CD4-positive, alpha-beta T cell treated with Interleukin-17A for 1 hour (primary cell): ENCODE measurements at regions not wholly inside any gene's neighbourhood (a gene's known extent, or its start where the extent isn't known, plus 50 kb on each side); places are given as distances from the start of the nearest gene placed in this dataset.
"Not testable (repeated sequence)": the region's sequence is repeated elsewhere in the genome, so short reads cannot be mapped to it uniquely, and the experiment has no call there.

Experiments
- DNase-seq: peaks from one replicate; pipeline ENCODE4 v3.0.0-alpha.2; 2020

DNA sequence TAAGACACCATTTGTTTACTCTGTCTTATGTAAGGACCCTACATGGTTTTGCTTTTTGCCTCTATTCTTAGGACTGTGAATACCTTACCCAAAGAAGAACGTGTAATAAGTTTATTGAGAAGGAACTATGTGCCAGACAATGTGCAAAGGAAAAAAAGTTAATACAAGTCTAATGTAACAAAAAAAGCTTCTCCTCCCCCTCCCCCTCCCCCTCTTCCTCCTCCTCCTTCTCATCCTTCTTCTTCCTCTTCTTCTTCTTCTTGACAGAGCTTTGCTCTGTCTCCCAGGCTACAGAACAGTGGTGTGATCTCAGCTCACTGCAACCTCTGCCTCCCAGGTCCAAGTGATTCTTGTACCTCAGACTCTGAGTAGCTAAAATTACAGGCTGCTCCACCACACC, 50.9 kb upstream of the MITF start:
- DNase-seq = no peak

DNA sequence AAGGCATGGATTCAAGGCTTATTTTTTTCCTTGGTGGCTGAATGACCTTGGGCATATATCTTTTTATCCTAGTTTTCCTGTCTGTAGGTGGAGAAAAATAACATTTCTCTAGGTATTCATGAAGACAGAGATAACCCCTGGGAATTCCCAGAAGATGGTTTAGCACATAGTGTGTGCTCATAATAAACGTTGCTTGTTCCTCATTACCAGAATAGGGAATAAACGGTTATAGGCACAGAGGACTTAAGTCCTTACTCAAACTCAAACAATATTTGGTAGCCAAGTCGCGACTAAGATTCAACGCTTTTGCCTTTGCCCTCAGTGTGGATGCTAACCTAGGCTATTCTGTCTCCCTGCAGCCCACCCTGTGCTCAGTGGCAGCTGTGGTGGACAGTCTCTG, 51.6 kb upstream of the MITF start:
- no peak for DNase-seq

DNA sequence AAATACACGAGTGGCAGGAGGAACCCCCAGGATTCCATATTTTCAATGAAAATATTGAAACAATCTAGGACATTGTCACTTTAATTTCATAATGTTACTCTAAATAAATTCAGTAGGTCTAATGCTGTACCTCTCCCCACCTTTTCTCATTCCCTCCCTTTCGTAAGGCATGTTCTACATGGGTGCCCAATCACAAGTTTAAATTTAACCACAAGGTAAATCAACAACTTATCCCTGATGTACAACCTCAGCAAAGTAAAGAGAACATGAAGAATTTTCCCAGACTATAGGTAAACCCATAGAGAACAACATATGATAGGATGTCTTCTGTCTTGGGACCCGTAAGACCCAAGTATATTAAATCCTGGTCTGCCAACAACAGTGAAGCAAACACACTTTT, 53.2 kb upstream of the MITF start:
- no peak for DNase-seq

DNA sequence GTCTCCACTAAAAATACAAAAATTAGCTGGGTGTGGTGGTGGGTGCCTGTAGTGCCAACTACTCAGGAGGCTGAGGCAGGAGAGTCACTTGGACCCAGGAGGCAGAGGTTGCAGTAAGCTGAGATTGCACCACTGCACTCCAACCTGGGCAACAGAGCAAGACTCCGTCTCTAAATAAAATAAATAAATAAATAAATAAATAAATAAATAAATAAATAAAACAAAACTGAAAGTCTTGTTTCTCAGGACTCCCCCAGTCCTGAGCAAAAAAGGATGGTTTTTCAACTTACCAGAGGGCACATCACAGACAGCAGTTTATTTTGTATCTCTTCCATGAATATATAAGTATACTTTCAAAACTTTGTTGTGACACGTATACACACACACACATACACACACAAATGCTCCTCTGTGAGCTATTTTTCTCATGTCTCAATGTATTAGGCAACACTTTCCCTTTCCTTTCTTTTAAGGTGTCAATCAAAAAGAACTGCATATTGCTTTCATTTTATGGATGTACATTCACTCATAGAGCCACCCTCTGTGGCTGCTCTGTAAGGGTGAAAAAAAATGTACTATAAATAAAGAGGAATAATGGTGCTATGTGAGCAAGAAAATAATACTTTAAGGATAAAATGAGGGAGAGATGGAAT, 54.8 kb upstream of the MITF start:
- no peak for DNase-seq

DNA sequence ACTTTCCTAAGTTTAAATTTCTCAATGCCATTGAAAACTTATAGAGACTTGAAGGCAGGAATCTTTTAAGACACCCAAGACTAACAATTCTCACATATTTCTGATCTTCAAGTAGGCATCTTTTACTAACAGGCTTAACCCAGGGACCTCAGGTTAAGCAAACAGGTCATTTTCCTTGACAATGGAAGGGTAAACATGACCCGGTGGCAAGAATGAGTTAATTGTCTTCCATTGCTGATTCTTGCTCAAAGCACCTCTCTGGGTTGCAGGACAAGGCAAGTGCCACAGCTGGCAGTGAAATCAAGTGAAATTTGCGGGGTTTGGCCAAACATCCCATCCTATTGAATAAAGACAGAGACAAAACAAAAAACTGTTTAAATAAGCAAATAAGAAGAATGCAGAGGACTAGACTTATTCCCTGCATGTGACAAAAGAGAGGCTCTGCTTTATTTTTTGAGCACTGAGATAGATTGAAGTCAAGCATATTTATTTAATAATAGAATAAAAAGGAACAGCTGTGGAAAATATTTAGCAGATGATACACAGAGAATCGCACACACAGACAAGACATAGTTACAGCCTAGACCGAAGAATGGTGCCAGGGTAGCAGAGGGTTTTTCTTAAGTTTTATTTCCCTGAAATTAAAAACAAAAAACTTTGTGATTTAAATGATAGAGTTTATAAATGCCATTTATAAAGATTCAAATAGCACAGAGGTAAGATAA, 56.0 kb upstream of the MITF start:
- no peak for DNase-seq

DNA sequence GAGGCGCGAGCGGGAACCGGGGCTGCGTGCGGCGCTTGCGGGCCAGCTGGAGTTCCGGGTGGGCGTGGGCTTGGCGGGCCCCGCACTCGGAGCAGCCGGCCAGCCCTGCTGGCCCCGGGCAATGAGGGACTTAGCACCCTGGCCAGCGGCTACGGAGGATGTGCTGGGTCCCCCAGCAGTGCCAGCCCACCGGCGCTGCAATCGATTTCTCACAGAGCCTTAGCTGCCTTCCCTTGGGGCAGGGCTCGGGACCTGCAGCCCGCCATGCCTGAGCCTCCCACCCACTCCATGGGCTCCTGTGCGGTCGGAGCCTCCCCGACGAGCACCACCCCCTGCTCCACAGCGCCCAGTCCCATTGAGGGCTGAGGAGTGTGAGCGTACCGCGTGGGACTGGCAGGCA, 61.8 kb upstream of the MITF start:
- DNase-seq = not testable (repeated sequence)

DNA sequence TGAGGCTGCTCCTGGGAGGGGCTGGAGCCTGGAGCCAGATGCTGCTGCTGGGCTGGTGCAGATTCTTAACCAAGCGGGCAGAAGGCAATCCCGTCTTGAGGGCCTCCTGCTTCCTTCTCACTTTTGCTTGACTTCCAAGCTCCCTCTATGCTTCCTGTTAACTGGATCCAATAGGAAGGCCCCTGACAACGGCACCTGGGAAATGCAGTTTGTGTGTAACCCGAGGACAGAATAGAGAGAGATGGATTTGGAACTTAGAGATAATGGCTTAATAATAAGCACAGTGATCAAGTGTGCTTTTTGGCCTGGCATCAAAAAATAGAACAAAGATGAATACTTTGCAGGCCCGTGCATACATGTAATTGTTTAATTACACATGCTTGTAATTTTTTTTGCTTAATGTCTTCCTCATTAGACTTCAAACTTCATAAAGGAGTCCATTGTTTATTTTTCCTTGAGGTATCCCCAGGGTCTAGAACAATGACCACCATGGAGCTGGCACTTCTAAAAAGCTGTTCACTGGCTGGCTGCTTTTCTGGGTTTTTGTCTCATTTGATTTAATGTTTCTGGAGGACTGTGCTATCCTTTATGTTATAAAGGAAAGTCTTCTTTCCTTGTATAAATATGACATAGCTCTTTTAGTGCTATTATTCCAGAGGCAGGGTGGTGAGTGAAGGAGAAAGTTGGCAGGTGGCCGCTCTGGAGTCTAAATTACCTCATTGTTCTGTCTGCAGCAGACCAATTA, 63.3 kb upstream of the MITF start:
- DNase-seq = no peak

DNA sequence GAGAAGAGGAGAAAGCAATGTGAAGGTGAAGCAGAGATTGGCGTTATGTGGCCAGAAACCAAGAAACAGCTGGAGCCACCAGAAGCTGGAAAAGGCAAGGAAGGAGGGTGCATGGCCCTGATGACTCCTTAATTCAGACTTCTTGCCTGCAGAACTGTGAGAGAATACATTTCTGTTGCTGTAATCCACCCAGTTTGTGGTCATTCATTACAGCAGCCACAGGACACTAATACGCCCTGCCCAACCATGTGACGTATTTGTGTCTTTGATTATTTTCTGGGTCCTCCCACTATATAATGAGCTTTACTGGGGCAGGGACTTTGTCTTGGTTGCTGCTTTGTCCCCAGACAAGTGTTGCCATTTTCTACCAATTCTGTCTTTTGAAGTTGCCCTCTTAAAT, 64.5 kb upstream of the MITF start:
- no peak for DNase-seq

DNA sequence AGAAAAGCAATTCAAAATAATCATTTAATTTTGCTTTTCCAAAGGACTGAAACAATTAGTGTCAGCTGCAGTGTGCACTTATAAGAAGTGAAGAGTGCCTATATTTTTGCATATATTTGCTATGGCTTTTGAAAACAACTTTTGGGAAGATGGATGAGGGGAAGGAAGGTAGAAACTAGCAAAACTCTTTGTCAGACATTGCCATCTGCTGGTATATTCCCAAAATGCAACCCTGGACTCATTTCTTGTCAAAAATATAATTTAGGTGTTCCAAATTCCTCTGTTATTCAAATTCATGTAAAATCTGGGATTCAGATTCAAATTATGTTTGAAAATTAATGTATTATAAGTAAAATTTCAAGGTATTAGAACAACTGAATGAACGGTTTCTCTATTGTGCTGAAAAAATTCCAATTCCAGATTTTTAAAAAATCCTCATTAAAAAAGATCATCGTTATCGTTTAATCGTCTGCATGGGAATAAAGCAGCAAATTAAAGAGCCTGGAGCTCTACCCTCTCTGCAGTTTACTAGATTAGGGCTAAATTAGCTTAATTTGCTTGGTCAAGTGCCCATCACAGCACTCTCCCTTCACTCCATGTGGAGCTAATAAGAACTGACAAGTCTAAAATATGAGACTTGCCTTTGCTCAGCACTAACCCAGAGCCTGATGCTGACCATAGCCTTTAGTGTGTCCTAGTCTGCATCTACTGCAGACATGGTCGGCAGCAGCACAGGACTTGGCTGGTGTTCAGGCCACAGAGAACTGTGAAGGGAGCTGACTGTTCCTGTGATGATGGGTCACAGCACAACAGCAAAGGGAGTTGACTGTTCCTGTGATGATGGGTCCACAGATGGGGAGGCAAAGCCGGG, 67.9 kb upstream of the MITF start:
- DNase-seq = peak; percentile 7

DNA sequence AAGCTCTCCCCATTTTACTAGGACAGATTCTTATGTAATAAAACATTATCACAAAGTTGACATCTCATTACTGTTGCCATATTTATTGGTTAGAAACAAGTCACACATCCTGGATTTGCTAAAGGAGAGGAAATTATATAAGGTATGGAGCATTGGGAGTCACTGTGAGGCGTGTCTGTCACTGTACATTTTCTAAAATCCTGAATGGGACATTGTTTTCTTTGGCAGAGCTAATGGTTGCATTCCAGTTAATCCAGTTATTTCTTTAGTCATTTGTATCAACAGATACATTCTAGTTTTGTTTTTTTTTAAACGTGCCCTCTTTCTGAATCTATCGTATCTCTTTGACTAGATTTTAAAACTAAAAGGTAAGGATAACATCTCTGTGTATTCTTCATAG, 70.2 kb upstream of the MITF start:
- DNase-seq = no peak

DNA sequence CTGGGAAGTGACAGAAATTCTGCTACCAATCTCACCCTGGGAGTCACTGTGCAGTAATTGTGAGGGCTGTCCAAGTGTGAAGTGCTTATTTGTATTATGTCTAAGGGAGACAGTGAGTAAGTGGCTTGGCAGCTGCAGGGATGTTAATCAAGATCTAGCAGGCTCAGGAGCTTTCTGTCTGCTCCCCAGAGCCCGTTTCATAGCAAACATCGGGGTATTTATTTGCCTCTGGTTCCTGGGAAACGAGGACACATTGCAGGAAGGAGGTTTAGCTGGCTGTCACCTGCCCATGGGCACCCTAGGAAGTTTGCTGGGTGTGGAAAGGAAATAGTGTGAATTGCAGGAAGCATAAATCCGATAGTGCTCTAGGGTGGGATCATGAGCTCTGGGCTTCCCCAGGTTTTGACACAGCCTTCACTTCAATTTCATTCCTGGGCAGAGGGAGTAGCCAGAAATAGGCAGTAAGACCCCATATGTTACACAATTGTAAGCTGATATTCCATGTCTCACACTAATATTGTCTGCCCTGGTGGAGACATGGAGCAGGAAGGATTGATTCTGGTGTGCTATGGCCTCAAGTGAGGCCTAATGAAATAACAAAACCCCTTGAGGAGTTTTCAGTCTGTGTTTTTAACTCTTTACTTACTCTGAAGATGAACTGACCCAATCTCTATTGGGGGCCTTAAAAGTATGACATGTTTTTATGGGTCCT, 74.1 kb upstream of the MITF start:
- DNase-seq = no peak

DNA sequence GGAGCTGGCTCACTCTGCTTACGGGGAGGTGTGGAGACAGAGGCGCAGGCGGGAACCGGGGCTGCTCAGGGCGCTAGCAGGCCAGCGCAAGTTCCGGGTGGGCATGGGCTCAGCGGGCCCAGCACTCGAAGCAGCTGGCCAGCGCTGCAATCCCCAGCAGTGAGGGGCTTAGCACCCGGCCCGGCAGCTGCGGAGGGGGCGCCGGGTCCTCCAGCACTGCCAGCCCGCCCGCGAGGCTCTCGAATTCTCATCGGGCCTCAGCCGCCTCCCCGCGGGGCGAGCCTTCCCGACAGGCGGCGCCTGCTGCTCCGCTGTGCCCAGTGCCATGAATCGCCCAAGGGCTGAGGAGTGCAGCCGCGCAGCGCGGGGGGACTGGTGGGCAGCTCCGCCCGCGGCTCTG, 78.6 kb upstream of the MITF start:
- no peak for DNase-seq

DNA sequence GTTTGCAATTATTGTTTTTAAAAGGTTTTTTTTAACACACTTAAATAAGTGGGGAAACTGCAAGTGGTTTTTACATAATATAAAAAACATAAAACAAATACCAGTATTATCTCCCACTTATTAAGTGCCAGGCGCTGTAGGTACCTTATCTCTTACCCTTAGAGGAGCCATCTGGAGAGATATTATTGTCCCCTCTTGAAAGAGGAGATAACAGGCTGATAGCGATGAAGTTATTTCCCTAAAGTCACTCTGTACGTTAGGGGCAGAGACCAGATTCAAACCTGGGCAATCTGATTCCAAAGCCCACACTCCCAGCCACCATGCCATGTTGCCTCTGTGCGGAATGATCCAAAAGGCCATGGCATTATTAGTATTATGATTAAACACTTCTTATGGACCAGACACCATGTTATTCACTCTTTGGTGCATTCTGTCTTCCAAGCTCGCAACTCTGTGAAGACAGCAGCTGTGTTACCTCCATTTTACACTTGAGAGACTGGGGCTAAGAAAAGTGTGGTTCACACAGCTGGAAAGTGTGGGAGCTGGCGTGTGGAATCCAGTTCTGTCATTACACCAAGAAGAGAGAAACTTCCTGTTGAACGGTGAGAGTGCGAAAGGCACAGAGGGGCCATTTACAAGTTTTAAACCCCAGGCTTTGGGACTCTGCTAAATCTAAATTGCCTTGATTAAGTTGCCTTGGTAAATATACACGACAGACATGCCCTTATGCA, 79.9 kb upstream of the MITF start:
- DNase-seq = no peak

DNA sequence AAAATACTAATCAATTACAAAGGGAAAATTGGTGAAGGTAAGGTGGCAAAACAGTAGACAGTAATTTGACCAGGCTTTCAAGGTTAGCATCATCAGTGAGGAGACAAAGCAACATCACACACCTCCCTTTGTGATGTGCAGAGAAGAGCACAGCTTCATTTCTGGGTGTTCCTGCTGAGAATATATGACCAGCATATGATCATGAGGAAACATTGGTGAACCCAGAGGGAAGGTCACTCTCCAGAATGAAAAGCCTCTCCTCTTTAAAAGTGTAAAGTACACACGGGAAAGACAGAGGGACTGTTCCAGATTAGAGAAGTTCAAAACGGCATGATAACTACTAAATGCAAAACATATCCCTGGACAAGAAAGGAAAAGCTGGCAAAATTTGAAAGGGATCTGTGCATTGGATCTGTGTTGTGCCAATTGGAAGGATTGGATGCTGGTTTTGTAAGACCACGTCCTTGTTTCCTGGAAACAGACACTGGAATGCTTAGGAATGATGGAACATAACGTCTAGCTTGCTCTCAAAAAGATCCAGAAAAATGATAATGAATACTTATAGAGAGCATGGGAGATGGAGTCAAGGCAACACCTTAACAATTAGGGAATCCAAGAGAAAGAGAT, 80.6 kb upstream of the MITF start:
- DNase-seq = no peak

DNA sequence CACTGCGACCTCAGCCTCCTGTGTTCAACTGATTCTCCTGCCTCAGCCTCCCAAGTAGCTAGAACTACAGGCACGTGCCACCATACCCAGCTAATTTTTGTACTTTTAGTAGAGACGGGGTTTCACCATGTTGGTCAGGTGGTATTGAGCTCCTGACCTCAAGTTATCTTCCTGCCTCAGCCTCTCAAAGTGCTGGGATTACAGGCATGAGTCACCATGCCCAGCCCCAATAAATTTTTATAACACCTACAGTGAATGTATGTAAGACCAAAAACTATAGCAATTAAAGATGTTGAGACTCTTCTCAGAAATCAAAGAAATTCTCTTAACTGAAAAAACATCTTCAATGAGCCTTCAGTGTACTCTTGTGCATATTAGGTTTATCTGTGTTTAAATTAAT, 82.2 kb upstream of the MITF start:
- not testable (repeated sequence) for DNase-seq

DNA sequence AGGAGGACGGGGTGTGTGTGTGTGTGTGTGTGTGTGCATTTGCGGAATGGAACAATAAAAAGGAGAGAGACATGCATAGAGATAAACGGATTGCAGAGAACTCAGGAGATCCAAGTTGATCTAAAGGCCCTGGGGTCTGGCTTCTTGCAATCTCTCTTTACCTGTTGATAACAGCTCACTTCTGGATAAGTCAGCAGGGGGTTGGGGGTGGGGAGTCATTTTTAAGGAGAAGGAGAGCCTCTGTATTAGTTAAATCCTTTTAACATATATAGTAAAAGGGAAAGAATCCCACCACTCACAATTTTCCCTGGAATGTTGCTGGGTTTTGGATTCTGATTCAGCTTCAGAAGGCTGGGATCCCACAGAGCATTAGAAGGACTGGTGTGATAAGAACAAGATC, 87.5 kb upstream of the MITF start:
- DNase-seq = no peak

DNA sequence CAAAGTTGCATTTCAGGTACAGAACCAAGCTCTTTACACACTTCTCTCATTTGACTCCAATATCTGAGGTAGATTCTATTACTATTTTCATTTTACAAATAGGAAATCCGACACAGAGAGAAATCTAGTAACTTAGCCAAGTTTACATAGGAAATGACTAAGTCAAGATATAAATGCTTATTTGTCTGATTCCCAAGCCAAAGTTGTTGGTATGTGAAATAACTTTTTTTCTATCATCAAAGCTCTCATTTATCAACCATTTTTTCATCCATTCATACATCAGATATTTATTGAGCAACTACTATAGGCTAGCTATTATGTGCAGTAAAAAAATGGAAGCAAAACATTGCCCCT, 89.2 kb upstream of the MITF start:
- DNase-seq = no peak

DNA sequence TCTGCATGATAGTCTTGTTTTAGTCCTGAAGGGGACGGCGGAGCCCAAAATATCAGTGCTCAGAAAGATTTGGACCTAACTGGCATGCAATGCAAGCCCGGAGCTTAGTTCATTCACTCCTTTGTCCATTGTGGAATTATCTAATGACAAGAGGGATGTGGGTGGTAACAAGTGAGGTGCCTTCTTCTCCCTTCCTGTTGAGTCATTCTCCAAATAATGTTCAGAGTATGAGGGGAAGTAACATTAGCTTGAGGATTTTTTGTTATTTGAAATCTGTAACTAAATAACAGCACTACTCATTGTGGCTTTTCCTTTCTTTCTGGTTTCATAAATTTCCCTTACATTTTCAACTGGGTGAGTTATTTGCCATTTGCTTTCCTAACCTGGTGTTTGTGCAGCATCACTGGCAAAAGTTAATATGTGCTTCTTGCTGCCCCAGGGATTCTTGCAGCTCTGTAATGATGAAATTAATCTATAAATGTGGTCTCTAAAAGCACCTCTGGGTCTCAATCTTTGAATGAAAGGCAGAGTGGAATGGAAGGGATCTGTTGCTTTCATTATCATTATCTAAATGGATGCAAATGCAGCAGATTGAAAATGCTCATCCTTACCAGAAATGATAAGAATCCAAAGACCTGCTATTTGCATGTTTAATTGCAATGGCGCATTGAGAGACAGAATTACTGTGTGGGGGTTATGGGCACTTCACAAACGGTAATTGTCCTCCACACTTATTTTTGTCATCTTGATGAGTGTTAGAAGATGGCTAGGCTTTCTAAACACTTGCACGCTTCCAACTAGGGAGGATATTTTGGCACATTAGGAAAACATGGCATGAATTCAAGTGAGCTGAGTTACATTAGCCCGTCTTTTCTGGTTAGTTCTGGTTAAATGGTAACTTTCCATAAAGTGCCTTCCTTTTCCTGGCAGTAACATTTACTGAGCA, 89.9 kb upstream of the MITF start:
- no peak for DNase-seq

DNA sequence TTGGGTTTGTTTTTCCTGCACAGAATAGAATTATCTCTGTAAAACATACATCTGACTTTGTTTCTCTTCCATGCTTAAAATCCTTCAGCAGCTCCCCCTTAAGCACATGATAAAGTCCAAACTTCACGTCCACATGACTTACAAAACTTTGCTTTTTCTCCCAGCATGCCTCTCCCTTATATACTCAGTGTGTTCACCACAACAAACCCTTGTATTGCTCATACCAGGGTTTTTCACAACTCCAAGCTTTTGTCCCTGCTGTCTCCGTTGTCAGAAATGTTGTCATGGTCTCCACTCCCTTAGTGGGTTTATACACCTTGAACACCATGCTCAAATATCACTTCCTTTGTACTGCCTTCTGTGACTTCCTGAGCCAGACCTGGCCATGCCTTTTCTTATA, 91.1 kb upstream of the MITF start:
- DNase-seq = no peak

DNA sequence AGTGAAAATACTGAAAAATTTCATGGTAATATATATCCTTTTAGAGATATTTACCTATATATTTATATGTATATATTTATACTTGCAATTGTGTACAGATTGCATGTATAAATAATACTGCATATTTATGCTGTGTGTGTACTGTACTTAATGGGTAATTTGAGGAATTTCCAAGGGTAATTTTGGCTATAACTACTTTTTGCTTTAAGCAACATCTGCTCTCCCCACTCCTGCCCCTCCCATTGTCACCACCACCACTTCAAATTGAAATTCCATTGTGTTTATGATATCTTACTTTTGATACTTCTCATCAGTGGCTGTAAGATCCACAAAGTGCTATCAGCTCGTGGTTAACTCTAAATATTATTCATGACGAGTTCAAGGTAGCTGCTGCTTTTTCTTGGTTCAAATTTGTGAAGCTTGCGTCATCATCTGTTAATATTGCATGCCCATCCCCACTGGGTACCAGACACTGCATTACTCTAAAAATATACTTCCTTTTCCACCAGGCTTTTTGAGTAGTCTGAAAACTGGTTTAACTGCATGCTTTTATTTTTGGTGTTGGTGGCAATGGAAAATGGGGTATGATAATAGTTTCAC, 91.7 kb upstream of the MITF start:
- DNase-seq = no peak
